Posterior cingulate gyrus (tissue), 11 donors: ENCODE measurements at regions not wholly inside any gene's neighbourhood (a gene's known extent, or its start where the extent isn't known, plus 50 kb on each side); places are given as distances from the start of the nearest gene placed in this dataset.

ENCODE experiments used
- DNase-seq, 10 donors: peaks; one replicate each; pipeline versions ENCODE4 v3.0.0 to v3.0.0-alpha.2; 2020 to 2021; ENCODE audit warnings: mixed read lengths in 3 of 10
- intact Hi-C: fragments of 100-400 bp; cut with DNase I; formaldehyde crosslinking; loops from one replicate; pipeline ENCODE4 v1.15.1; 2023

GRCh38 chr6:90668141-90668540 is 81.3 kb upstream of the MAP3K7 start:
- no peak for DNase-seq
- intact Hi-C loops, result no loop called here

DNA sequence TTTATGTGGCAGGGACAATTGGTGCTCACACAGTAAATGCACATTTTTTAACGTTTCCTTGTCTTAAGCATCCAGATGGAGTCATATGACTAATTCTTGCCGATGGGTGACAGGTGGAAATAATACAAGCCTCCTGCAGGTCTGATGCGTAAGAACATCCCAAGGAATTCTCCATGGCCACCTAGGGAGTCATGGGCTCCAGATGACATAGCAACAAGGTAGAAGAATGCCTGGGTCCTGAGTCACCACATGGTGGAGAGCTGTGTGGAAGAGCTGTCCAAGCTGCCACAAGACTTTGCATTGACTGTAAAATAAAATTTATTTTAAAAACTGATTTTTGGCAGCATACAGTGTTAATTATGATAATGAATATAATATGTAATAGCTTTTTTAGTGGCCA is 77.0 kb upstream of the MAP3K7 start:
- intact Hi-C loops, result no loop called here
- DNase-seq, result no peak

DNA sequence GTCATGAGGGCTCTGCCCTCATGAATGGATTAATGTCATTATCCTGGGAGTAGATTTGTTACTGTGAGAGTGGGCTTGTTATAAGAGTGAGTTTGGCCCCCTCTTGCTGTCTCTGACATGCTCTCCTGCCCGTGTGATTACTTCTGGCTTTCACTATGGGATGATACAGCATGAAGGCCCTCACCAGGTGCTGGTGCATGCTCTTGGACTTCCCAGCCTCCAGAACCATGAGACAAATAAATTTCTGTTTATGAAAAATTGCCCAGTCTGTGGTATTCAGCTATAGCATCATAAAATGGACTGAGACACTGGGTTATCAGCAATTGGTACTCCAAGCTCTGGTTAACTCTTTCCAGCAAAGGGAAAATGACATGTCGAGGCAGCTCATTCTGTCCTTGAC is 76.2 kb upstream of the MAP3K7 start:
- intact Hi-C loops, result no loop called here
- no peak for DNase-seq

DNA sequence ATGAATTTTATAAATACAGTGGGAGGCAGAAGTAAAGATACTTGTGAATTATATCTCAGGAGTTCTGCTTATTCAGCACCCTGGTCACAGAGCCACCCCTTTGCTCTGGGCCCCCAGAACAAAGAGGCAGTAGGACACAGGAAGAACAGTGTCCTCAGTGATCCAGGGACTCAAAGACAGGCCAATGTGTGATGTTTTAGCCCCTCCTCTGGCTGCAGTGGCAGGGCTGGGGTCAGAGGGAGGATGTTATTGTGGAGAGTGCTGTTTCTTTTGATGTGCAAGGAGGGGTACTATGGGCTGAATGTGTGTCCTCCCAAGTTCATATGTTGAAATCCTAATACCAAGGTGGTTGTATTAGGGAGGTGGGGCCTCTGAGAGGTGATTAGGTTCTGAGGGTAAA is 74.1 kb upstream of the MAP3K7 start:
- no peak for DNase-seq
- intact Hi-C loops, result no loop called here

DNA sequence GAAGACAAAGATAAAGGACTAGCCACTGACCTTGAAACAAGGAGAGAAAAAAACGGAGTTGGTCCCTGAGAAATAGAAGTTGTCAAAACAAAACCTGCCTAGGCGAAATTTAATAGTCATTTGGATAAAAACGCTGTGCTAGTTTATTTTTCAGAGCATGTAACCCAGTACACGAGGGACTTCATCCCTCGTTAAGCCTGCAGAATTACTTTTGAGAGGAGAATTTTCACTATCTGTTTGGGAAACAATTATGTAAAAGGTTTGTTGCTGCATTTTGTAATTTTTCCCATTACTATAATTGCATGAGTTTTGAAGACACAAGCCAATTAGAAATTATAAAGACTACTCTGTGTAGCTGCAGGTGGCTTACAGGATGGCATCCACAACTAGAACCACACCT is 71.6 kb upstream of the MAP3K7 start:
- intact Hi-C loops, result no loop called here
- DNase-seq, result no peak

DNA sequence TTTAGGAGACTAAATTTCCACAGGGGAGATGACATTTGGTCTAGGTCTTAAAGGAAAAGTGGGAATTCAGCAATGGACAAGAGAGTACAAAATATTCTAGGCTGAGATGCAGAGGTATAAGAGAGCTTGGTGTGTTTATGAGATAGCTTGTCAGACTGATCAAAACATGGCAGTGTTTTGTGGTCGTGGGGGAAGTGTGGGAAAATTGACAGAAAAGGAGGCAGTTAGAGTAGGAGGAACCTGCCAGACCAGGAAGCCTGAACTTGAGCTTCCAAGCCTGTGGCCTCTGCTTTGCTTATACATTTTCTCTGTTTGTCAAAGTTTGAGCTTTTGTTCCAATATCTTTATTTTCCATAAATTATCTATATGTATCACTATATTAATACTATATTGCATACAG is 69.5 kb upstream of the MAP3K7 start:
- intact Hi-C loops, result no loop called here
- DNase-seq, result no peak

DNA sequence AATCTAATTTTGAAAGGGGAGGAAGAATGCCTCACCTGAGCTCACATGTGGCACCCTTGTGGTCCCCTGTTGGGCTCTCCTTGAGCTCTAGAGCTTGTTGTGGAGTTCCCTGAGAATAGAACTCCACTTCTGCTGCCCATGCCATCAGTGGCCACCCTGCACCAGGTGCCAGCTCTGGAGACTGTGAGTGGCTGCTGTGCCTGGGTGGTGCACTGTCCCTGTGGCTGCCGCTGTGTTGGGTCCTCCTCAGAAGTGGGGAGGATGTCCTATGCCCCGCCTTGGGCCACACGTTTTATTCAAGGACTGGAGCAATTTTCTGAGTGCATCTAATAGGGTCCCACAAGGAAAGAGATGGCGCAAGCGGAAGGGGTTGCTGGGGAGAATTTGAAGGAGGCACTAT is 67.9 kb upstream of the MAP3K7 start:
- DNase-seq, result peak in 1 of 10 donors; percentile 56
- intact Hi-C loops, result no loop called here

DNA sequence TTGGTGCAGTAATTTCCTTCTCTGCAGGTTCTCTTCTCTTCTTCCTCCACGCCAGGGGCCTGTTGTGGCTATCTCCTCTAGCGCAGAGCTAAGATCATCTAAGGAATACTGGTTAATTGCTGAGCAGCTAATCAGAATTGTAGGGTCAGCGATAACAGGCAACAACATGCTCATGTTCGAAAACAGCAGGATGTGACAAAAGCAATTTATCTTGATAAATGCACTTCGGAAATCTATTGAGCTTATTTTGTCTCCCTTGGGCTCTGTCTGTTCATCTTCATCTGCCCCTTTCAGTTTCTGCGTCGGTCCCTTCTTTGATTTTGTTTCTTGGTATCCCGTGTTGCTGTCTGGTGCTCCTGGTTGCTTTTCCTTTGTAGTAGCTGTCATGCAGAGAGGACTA is 67.3 kb upstream of the MAP3K7 start:
- DNase-seq, result no peak
- intact Hi-C loops, result no loop called here

DNA sequence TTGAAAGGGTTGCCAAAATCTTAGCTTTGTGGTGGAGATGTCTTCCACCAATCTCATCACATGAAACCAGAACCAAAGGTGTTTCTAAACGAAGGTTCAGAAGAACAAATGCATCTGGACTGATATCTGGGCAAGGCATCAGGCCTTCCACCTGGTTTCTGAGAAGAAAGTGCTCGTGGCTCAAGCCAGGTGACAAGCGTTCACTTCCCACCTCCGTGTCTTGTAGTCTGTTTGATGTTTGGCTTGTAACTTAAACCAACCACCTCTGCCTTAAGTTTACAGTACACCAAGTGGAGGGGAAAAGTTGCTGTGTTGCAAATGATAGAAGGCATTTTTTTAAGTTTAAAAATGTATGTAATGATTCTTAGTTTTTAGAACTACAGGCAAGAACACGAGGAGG is 66.9 kb upstream of the MAP3K7 start:
- no peak for DNase-seq
- intact Hi-C loops, result no loop called here

DNA sequence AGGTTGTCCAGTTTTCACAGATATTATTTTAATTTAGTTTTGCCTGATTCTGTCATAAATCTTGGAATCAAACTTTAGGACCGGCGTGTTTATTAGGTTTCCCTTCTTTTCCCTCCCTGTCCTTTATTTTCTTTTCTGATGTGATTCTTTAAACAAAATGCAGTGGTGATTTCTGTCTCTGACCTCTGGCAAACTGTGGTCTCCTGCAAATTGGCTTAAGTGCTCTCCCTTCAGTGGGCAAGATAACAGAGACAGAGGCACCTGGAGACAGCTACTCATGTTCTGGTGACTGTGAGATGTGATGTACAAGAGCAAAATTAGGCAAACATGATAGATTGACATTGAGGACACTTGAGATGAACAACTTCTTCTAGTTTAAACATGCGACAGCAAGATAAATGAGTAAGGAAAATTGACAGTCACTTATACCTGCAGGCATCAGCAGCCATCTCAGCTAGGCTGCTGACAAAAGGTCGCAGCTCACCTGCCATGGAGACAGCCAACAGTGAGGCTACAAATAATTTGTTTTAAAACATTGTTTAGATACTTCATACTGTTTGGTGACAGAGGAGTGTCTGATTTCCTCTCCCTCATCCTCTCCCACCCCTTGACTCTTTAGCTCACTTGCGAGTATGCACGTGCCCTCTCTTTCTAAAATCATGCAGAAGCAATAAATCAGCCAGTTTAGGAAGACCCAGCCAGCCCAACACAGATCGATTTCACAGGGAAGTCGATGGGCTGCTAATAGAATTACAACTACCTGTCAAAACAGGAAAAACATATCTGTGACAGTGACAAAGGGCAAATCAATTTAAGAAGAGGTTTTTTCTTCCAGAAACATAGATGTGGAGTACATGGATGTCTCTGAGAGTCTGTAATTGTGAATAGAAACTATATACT is 63.4 kb upstream of the MAP3K7 start:
- intact Hi-C loops, result no loop called here
- DNase-seq, result no peak

DNA sequence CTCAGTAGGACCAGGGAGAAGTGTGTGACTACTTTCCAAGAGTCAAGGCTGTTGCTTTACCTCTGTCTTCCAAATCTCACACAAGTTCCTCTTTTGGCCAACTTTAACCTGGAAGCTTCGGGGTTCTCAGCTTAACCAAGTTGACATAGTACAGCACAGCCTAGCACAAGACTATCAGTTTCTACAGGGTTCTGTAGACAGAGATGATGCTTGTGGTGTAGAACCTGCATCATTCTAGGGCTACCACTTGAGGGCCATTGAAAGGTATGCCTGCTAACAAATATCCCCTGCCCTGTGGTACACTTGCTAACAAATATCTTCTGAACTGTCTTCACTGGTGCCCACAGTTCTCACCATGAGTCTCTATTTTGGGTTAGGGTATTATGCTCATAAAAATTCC is 62.0 kb upstream of the MAP3K7 start:
- intact Hi-C loops, result no loop called here
- no peak for DNase-seq

- intact Hi-C loops, result no loop called here
- DNase-seq, result no peak
Measured at GRCh38 chr6:90646940-90647339, 60.1 kb upstream of the MAP3K7 start.

DNA sequence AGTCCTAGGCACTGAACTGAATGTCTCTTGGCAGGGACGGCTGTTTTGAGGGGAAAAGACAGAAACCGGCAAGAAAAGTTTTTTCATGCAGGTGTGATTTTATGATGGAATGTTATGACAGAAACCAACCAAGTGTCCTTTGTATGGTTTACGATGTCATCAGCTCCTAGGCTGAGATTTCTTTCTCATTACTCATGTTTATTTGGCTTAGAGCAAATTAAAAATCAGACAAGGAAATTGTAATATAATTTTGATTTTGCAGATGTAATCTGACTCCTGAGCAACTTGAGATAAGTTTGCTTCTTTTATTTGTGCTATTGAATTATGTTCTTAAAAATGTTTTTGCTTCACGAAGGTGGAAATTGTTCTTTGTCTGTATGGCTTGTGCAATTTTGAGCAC is 58.8 kb upstream of the MAP3K7 start:
- DNase-seq, result no peak
- intact Hi-C loops, result no loop called here

DNA sequence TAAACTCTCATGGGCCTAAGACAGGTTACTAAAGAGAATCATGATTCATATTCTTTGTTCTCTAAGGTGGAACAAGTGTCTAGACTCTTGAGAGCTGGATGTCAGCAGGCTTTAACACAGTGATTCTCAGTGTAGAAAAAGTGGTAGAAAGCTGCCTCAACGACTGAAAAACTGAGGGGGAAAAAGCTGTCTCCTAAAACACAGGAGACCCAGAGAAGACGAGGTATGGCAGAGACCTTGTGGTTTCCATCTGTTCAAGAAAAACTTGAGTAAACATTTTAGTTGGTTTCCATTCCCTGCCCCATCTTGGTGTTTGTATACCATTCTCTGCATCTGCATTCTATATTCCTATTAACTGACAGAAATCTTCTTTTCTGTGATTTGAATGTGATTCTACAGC is 57.6 kb upstream of the MAP3K7 start:
- no peak for DNase-seq
- intact Hi-C loops, result no loop called here

- intact Hi-C loops, result no loop called here
- DNase-seq, result no peak
Measured at GRCh38 chr6:90643381-90643780, 56.5 kb upstream of the MAP3K7 start.

GRCh38 chr6:90637320-90637719 is 50.4 kb upstream of the MAP3K7 start:
- no peak for DNase-seq
- intact Hi-C loops, result no loop called here
